Esophagus muscularis mucosa (tissue), 4 donors: ENCODE measurements at regions not wholly inside any gene's neighbourhood (a gene's known extent, or its start where the extent isn't known, plus 50 kb on each side); places are given as distances from the start of the nearest gene placed in this dataset.
"Not testable (repeated sequence)": the region's sequence is repeated elsewhere in the genome, so short reads cannot be mapped to it uniquely, and the experiment has no call there.

Source experiments
- DNase-seq: peaks from one replicate; pipeline ENCODE4 v3.0.0-alpha.2; 2017; ENCODE audit errors: extremely low spot score
- H3K27ac ChIP-seq, 4 donors: fragments of 200-600 bp; sonication (generic); replicated peaks in 1 of 4; 1 replicate in 3 of 4; 2 replicates in 1 of 4; pipeline ENCODE4 v1.5.1; 2016 to 2019; ENCODE audit warnings: mild to moderate bottlenecking in 1 of 4
- H3K27me3 ChIP-seq, 4 donors: fragments of 200-600 bp; sonication (generic); one replicate each; pipeline versions ENCODE4 v1.5.1 to v1.6.0; 2016 to 2019
- H3K36me3 ChIP-seq, 4 donors: fragments of 200-600 bp; sonication (generic); one replicate each; pipeline ENCODE4 v1.5.1; 2016 to 2019
- H3K4me1 ChIP-seq, 4 donors: fragments of 200-600 bp; sonication (generic); one replicate each; pipeline ENCODE4 v1.5.1; 2016 to 2019
- H3K4me3 ChIP-seq, 4 donors: fragments of 200-600 bp; sonication (generic); 1 replicate in 2 of 4; 2 replicates in 2 of 4; pipeline ENCODE4 v1.5.1; 2016 to 2019; ENCODE audit warnings: mild to moderate bottlenecking in 4 of 4, moderate library complexity in 1 of 4
- H3K9me3 ChIP-seq, 4 donors: fragments of 200-600 bp; sonication (generic); 1 replicate in 3 of 4; 2 replicates in 1 of 4; pipeline ENCODE4 v1.5.1; 2016 to 2019
- CTCF ChIP-seq, 3 experiments: fragments of 200-600 bp in 2 of 3; fragments of 450-650 bp in 1 of 3; sonication (generic) in 2 of 3; IDR thresholded peaks; one replicate each; pipeline ENCODE4 v1.5.1; 2017 to 2019; ENCODE audit warnings: antibody characterized with exemption in 3 of 3, mild to moderate bottlenecking in 2 of 3, moderate library complexity in 1 of 3
- EP300 ChIP-seq: sonication (generic); formaldehyde crosslinking; IDR thresholded peaks from one replicate; pipeline ENCODE4 v1.6.1; 2017; ENCODE audit warnings: antibody characterized with exemption
- POLR2A ChIP-seq: fragments of 450-650 bp; IDR thresholded peaks from one replicate; pipeline ENCODE4 v1.6.1; 2017; ENCODE audit warnings: antibody characterized with exemption, moderate library complexity, mild to moderate bottlenecking, low read depth
- POLR2AphosphoS5 ChIP-seq, 2 donors: sonication (generic); formaldehyde crosslinking; IDR thresholded peaks; one replicate each; pipeline ENCODE4 v1.6.1; 2017; ENCODE audit warnings: antibody characterized with exemption in 2 of 2
- WGBS: methylation state at CpG from one replicate; pipeline ENCODE4 v1.1.5; 2018; 5-methylcytosine and 5-hydroxymethylcytosine counted together
- intact Hi-C: fragments of 100-400 bp; cut with DNase I; formaldehyde crosslinking; loops from one replicate; pipeline ENCODE4 v1.15.1; 2023

- Histone ChIP-seq H3K4me1 (no peaks in the 10 kb centered on the region), H3K4me3 (no peak overlapping the region), H3K9me3 (no peaks in the 10 kb centered on the region), H3K27me3 (no peaks in the 10 kb centered on the region), H3K36me3 (no peaks in the 10 kb centered on the region), H3K27ac (no peak overlapping the region)
- no peak for DNase-seq
- 85% methylated on average over 1 of the region's 1 CpG for WGBS
- TF ChIP-seq POLR2A (no peak), POLR2AphosphoS5 (IDR thresholded peaks at IDR 0.05) (no peak), EP300 (no peak), CTCF (IDR thresholded peaks at IDR 0.05) (no peak)
- intact Hi-C loops: no loop called here
These were observed 75.0 kb upstream of the ANKRD28 start for GRCh38 chr3:15872807-15873206.

DNA sequence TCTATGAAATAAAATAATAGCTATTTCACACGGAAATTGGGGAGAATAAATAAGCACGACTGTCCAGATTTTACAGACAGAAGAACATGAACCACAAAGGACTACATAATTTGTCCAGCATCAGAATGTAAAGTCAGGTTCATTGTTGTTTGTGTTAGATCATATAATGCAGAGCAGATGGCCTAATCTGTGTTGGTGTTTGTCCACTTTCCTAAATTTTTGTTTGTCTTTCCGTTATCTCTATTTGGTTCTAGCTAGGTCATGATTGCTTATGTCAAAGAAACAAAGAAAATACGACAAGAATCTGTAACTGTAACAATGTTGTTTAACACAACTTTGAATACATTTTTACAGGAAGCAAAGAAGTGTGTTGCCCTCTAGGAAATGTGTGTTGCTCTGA, 75.6 kb upstream of the ANKRD28 start:
- 61% methylated on average over 4 of the region's 4 CpGs for WGBS

DNA sequence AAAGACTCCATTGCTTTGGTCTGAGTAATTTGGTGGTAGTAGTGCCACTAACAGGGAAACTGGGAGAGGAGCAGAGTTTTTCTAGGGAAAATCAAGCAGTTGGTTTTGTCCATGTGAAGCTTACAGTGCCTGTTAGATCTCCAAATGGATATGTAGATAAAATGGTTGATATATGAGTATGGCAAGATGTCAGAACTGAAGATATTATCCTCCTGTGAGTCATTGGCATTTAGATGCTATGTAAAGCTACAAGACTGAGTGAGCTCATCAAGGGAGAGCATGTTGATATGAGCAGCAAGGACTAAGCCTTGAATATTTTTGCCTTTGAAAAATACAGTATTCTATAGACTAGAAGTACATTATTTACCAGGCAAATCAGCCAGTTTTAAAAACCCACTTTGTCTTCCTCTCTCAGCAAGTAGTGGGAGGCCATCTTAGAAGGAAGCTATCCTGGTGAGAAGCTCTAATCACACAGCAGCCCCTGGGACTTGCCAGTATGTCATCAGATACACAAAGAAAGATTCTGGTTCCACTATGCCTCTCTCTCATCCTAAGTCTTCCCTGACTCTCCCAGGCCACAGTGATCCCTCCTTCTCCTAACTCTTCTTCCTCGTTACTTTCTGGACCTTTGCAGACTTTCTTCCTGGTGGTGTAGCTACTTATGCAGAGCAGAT, 77.4 kb upstream of the ANKRD28 start:
- Histone ChIP-seq H3K4me1 (no peaks in the 10 kb centered on the region), H3K36me3 (no peaks in the 10 kb centered on the region), H3K9me3 (no peaks in the 10 kb centered on the region), H3K27ac (no peak overlapping the region), H3K27me3 (no peaks in the 10 kb centered on the region), H3K4me3 (no peak overlapping the region)
- no peak for DNase-seq
- intact Hi-C loops: no loop called here
- TF ChIP-seq CTCF (IDR thresholded peaks at IDR 0.05): no peak
- no peak for TF ChIP-seq POLR2A
- no peak for TF ChIP-seq EP300
- TF ChIP-seq POLR2AphosphoS5 (IDR thresholded peaks at IDR 0.05): no peak
- WGBS: 78% methylated on average over 1 of the region's 1 CpG

More for the DNA sequence above, 75.6 kb upstream of the ANKRD28 start:
- Histone ChIP-seq H3K27ac (no peak overlapping the region), H3K36me3 (no peaks in the 10 kb centered on the region), H3K4me1 (no peaks in the 10 kb centered on the region), H3K27me3 (no peaks in the 10 kb centered on the region), H3K9me3 (no peaks in the 10 kb centered on the region), H3K4me3 (no peak overlapping the region)
- no peak for TF ChIP-seq EP300
- TF ChIP-seq CTCF (IDR thresholded peaks at IDR 0.05): no peak
- TF ChIP-seq POLR2AphosphoS5 (IDR thresholded peaks at IDR 0.05): no peak
- no peak for TF ChIP-seq POLR2A
- no peak for DNase-seq
- intact Hi-C loops: no loop called here

DNA sequence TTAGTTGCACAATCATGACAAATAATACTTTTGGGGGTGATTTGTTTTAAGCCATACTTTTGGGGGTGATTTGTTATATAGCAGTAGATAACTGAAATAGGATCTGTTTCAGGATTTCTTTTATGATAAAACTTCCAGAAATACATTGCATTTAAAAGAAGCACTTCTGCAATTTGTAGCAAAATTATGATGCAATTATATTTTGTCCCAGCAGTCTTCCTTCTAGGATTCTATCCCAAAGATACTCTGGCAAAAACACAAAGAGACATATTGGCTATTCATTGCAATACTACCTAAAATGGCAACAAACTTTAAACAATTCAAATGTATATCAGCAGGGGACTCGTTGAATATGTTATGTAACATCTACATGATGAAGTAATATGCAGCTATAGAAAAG, 78.9 kb upstream of the ANKRD28 start:
- no peaks in the 10 kb centered on the region for H3K9me3 ChIP-seq
- H3K4me1 ChIP-seq: no peaks in the 10 kb centered on the region
- H3K4me3 ChIP-seq: no peak overlapping the region
- TF ChIP-seq POLR2AphosphoS5 (IDR thresholded peaks at IDR 0.05): no peak
- no peak overlapping the region for H3K27ac ChIP-seq
- no peaks in the 10 kb centered on the region for H3K27me3 ChIP-seq
- 79% methylated on average over 1 of the region's 1 CpG for WGBS
- no peak for DNase-seq
- intact Hi-C loops: no loop called here
- no peaks in the 10 kb centered on the region for H3K36me3 ChIP-seq

GRCh38 chr3:15877813-15878212, 80.0 kb upstream of the ANKRD28 start:
- WGBS: 86% methylated on average over 11 of the region's 20 CpGs
- Histone ChIP-seq H3K27me3 (no peaks in the 10 kb centered on the region), H3K9me3 (no peaks in the 10 kb centered on the region), H3K36me3 (no peaks in the 10 kb centered on the region), H3K27ac (no peak overlapping the region), H3K4me1 (no peaks in the 10 kb centered on the region), H3K4me3 (no peak overlapping the region)
- TF ChIP-seq EP300: no peak
- TF ChIP-seq POLR2A: no peak
- intact Hi-C loops: no loop called here
- no peak for DNase-seq

DNA sequence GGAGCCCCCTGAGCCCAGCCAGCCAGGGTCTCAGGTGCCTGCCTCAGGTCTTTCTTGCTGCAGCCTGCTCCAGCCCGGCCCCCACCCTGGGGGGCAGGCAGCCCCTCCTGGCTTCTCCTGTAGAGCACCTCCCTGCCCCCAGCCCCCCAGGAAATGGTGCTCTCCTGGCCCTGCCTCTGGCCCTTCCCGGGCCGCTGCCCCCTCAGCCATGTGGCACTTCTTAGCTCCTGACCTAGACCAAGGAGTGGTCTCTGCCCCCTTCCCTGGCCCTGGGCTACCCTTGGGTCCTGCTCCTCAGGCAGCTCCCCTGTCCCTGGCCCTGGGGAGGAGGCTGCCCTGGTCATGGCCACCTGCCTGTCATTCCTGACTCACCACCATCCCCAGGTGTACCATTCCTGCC, 82.0 kb upstream of the ANKRD28 start:
- H3K36me3 ChIP-seq, H3K27me3 ChIP-seq, intact Hi-C loops, DNase-seq, H3K4me1 ChIP-seq, H3K4me3 ChIP-seq, H3K9me3 ChIP-seq, H3K27ac ChIP-seq: not testable (repeated sequence)
- WGBS: 92% methylated on average over 3 of the region's 3 CpGs
